OCI-LY1 (cell line): ENCODE measurements at regions not wholly inside any gene's neighbourhood (a gene's known extent, or its start where the extent isn't known, plus 50 kb on each side); places are given as distances from the start of the nearest gene placed in this dataset.

Experiments used
- CTCF ChIP-seq: fragments of 200-600 bp; sonication (generic), shearing (Covaris generic); IDR thresholded peaks from 2 replicates; pipeline ENCODE4 v1.5.1; 2017; ENCODE audit warnings: mild to moderate bottlenecking, antibody characterized with exemption, low read length, moderate library complexity, mixed read lengths
- EZH2 ChIP-seq: fragments of 200-600 bp; sonication (generic), shearing (Covaris generic); IDR thresholded peaks from 2 replicates; pipeline ENCODE4 v1.8.0; 2017; ENCODE audit warnings: borderline replicate concordance, mixed run types, mild to moderate bottlenecking, antibody characterized with exemption, low read length, moderate library complexity, mixed read lengths

GRCh38 chr1:244963231-244963826, 99.0 kb upstream of the HNRNPU start:
- TF ChIP-seq CTCF, result no peak
- TF ChIP-seq EZH2, result no peak
